CD4-positive, alpha-beta T cell treated with Interleukin-21 for 1 hour (primary cell): ENCODE measurements at regions not wholly inside any gene's neighbourhood (a gene's known extent, or its start where the extent isn't known, plus 50 kb on each side); places are given as distances from the start of the nearest gene placed in this dataset.

Source experiments
- DNase-seq: peaks from one replicate; pipeline ENCODE4 v3.0.0-alpha.2; 2020

- DNase-seq = no peak
Measured at GRCh38 chr18:46415532-46416252, 241.3 kb downstream of the LOXHD1 start.

- DNase-seq = no peak
Measured at GRCh38 chr18:46416706-46417638, 240.0 kb downstream of the LOXHD1 start.

GRCh38 chr18:46418663-46419260 lies 238.3 kb downstream of the LOXHD1 start:
- DNase-seq = no peak

GRCh38 chr18:46419391-46420141 lies 237.5 kb downstream of the LOXHD1 start:
- no peak for DNase-seq

- DNase-seq = no peak
Measured at GRCh38 chr18:46421973-46422551, 235.0 kb downstream of the LOXHD1 start.

- DNase-seq = no peak
Measured at GRCh38 chr18:46422552-46423055, 234.4 kb downstream of the LOXHD1 start.

GRCh38 chr18:46423226-46423805 lies 233.7 kb downstream of the LOXHD1 start:
- DNase-seq = no peak

- DNase-seq = no peak
Measured at GRCh38 chr18:46424898-46425297, 232.1 kb downstream of the LOXHD1 start.

GRCh38 chr18:46425511-46425910 lies 231.5 kb downstream of the LOXHD1 start:
- no peak for DNase-seq

GRCh38 chr18:46426021-46426678 lies 230.9 kb downstream of the LOXHD1 start:
- no peak for DNase-seq

- DNase-seq = no peak
Measured at GRCh38 chr18:46426679-46427047, 230.4 kb downstream of the LOXHD1 start.
